ENCODE measurements at regions not wholly inside any gene's neighbourhood (a gene's known extent, or its start where the extent isn't known, plus 50 kb on each side); places are given as distances from the start of the nearest gene placed in this dataset.

- no peak for TF ChIP-seq CTCF (IDR thresholded peaks at IDR 0.05)
- no peak for TF ChIP-seq POLR2A (IDR thresholded peaks at IDR 0.05)
These were observed 302.8 kb upstream of the JARID2 start for GRCh38 chr6:14943116-14943515.

Measured in body of pancreas (tissue), 4 donors.